T-cell (primary cell): ENCODE measurements at regions not wholly inside any gene's neighbourhood (a gene's known extent, or its start where the extent isn't known, plus 50 kb on each side); places are given as distances from the start of the nearest gene placed in this dataset.

Experiments
- ATAC-seq, 4 experiments: fragments of 200-7000 bp in 3 of 4; fragments of 150-1000 bp in 1 of 4; cut with Tn5 transposase; replicated peaks in 1 of 4; 1 replicate in 3 of 4; 2 replicates in 1 of 4; pipeline ENCODE4 v1.10.0; 2021; ENCODE audit warnings: moderate library complexity in 3 of 4, mild to moderate bottlenecking in 2 of 4, moderate number of reproducible peaks in 1 of 4
- CTCF ChIA-PET, 2 donors: fragments of 300-600 bp; sonication (Branson Sonifier 250); formaldehyde crosslinking; loops; one replicate each; lab custom pipeline; 2022; ENCODE audit warnings: antibody characterized with exemption in 2 of 2; lab: Charles Lee
- POLR2A ChIA-PET, 2 donors: fragments of 300-600 bp; sonication (Branson Sonifier 250); formaldehyde crosslinking; loops; one replicate each; lab custom pipeline; 2022; ENCODE audit warnings: antibody characterized with exemption in 2 of 2; lab: Charles Lee
- DNase-seq, 35 experiments: peaks; one replicate each; pipeline versions ENCODE4 v3.0.0 to v3.0.0-alpha.2; 2013 to 2023
- H3K27ac ChIP-seq: one replicate; pipeline ENCODE4 v1.5.1; 2013; ENCODE audit warnings: low read length
- H3K27me3 ChIP-seq, 2 experiments: replicated peaks in 1 of 2; 1 replicate in 1 of 2; 2 replicates in 1 of 2; pipeline versions ENCODE4 v1.6.1 to v1.7.0; 2013; ENCODE audit warnings: low read length in 1 of 2, mixed read lengths in 1 of 2; ENCODE audit not compliant: control insufficient read depth in 2 of 2, insufficient read depth in 2 of 2; ENCODE audit errors: extremely low read depth in 1 of 2
- H3K36me3 ChIP-seq, 2 donors: 1 replicate in 1 of 2; 2 replicates in 1 of 2; pipeline versions ENCODE4 v1.6.1 to v1.7.0; 2013; ENCODE audit warnings: low read length in 1 of 2; ENCODE audit not compliant: control insufficient read depth in 2 of 2, insufficient read depth in 1 of 2; ENCODE audit errors: extremely low read depth in 1 of 2
- H3K4me1 ChIP-seq, 2 experiments: 1 replicate in 1 of 2; 2 replicates in 1 of 2; pipeline versions ENCODE4 v1.6.1 to v1.7.0; 2013; ENCODE audit warnings: low read length in 2 of 2, mixed read lengths in 1 of 2; ENCODE audit not compliant: insufficient read depth in 2 of 2, control insufficient read depth in 1 of 2; ENCODE audit errors: extremely low read depth in 1 of 2
- H3K4me3 ChIP-seq, 2 donors: 1 replicate in 1 of 2; 2 replicates in 1 of 2; pipeline versions ENCODE4 v1.5.1 to v1.7.0; 2013; ENCODE audit warnings: mild to moderate bottlenecking in 2 of 2, low read length in 1 of 2, moderate library complexity in 1 of 2; ENCODE audit not compliant: control insufficient read depth in 1 of 2; ENCODE audit errors: extremely low read depth in 1 of 2
- H3K9me3 ChIP-seq: 2 replicates; pipeline ENCODE4 v1.7.0; 2013
- H3K27ac Mint-ChIP-seq, 2 donors: one replicate each; pipeline ENCODE4 v1.8.0; 2020 to 2021; ENCODE audit warnings: mild to moderate bottlenecking in 2 of 2, mixed read lengths in 2 of 2
- H3K27me3 Mint-ChIP-seq, 2 donors: one replicate each; pipeline ENCODE4 v1.8.0; 2021 to 2022; ENCODE audit warnings: mixed read lengths in 2 of 2
- H3K36me3 Mint-ChIP-seq: one replicate; pipeline ENCODE4 v1.8.0; 2021; ENCODE audit warnings: mixed read lengths
- H3K4me1 Mint-ChIP-seq, 3 donors: one replicate each; pipeline ENCODE4 v1.8.0; 2020 to 2022; ENCODE audit warnings: mixed read lengths in 3 of 3, mild to moderate bottlenecking in 1 of 3
- H3K4me3 Mint-ChIP-seq, 3 donors: one replicate each; pipeline ENCODE4 v1.8.0; 2020 to 2022; ENCODE audit warnings: mild to moderate bottlenecking in 3 of 3, mixed read lengths in 3 of 3, moderate library complexity in 3 of 3
- H3K9me3 Mint-ChIP-seq, 3 donors: one replicate each; pipeline ENCODE4 v1.8.0; 2020 to 2022; ENCODE audit warnings: mixed read lengths in 3 of 3
- WGBS: methylation state at CpG from one replicate; pipeline ENCODE4 v1.1.5; 2013; ENCODE audit warnings: missing lambda C conversion rate; ENCODE audit not compliant: insufficient coverage; 5-methylcytosine and 5-hydroxymethylcytosine counted together

GRCh38 chr19:8908066-8908465 is 75.9 kb downstream of the MBD3L1 start:
- ChIA-PET CTCF (no interaction called here), POLR2A (no interaction called here)
- peaks cover 0 to 5% of the 10 kb centered on the region in 2 experiments for H3K27me3 ChIP-seq
- peaks cover 7 to 8% of the 10 kb centered on the region in 2 donors for H3K27me3 Mint-ChIP-seq
- no peak overlapping the region for H3K27ac ChIP-seq
- H3K9me3 Mint-ChIP-seq, result peaks cover 0 to 3% (median 0%) of the 10 kb centered on the region in 3 donors
- H3K9me3 ChIP-seq, result no peaks in the 10 kb centered on the region
- ATAC-seq (no peak), DNase-seq (no peak)
- H3K4me3 Mint-ChIP-seq, result no peak overlapping the region
- H3K4me3 ChIP-seq, result no peak overlapping the region
- no peaks in the 10 kb centered on the region for H3K36me3 ChIP-seq
- no peaks in the 10 kb centered on the region for H3K4me1 ChIP-seq
- H3K27ac Mint-ChIP-seq, result no peak overlapping the region
- no peaks in the 10 kb centered on the region for H3K36me3 Mint-ChIP-seq
- no peaks in the 10 kb centered on the region for H3K4me1 Mint-ChIP-seq

- no peaks in the 10 kb centered on the region for H3K4me1 Mint-ChIP-seq
- WGBS, result 67% methylated on average over 3 of the region's 3 CpGs
- no peaks in the 10 kb centered on the region for H3K9me3 ChIP-seq
- no peaks in the 10 kb centered on the region for H3K4me1 ChIP-seq
- DNase-seq (no peak), ATAC-seq (no peak)
- H3K27me3 ChIP-seq, result peaks cover 0 to 5% of the 10 kb centered on the region in 2 experiments
- H3K9me3 Mint-ChIP-seq, result peaks cover 0 to 12% (median 0%) of the 10 kb centered on the region in 3 donors
- no peak overlapping the region for H3K4me3 Mint-ChIP-seq
- no peaks in the 10 kb centered on the region for H3K36me3 ChIP-seq
- CTCF ChIA-PET, result interaction anchor here in 1 of 2 donors (0.5 kb wide), 1 partner anchor 795 kb away, joined by 3 read pairs; no protein-coding TSS in a partner anchor
- no peak overlapping the region for H3K27ac ChIP-seq
- POLR2A ChIA-PET, result no interaction called here
- H3K36me3 Mint-ChIP-seq, result no peaks in the 10 kb centered on the region
- no peak overlapping the region for H3K4me3 ChIP-seq
- no peak overlapping the region for H3K27ac Mint-ChIP-seq
- H3K27me3 Mint-ChIP-seq, result peaks cover 18 to 19% of the 10 kb centered on the region in 2 donors
These were observed 78.7 kb downstream of the MBD3L1 start for GRCh38 chr19:8910775-8911414.

- H3K4me1 Mint-ChIP-seq, result no peaks in the 10 kb centered on the region
- peaks cover 10 to 12% of the 10 kb centered on the region in 2 donors for H3K27me3 Mint-ChIP-seq
- Histone ChIP-seq H3K27ac (no peak overlapping the region), H3K4me1 (no peaks in the 10 kb centered on the region), H3K9me3 (no peaks in the 10 kb centered on the region), H3K36me3 (no peaks in the 10 kb centered on the region), H3K4me3 (no peak overlapping the region), H3K27me3 (peaks cover 0 to 10% of the 10 kb centered on the region in 2 experiments)
- POLR2A ChIA-PET, result no interaction called here
- DNase-seq, result no peak
- no peak overlapping the region for H3K27ac Mint-ChIP-seq
- H3K4me3 Mint-ChIP-seq, result no peak overlapping the region
- H3K9me3 Mint-ChIP-seq, result peaks cover 0 to 9% (median 0%) of the 10 kb centered on the region in 3 donors
- 57% methylated on average over 3 of the region's 4 CpGs for WGBS
- no peak for ATAC-seq
- no peaks in the 10 kb centered on the region for H3K36me3 Mint-ChIP-seq
- CTCF ChIA-PET, result no interaction called here
These were observed 83.8 kb downstream of the MBD3L1 start for GRCh38 chr19:8915997-8916396.

- Histone ChIP-seq H3K27ac (no peak overlapping the region), H3K36me3 (no peaks in the 10 kb centered on the region), H3K4me1 (no peaks in the 10 kb centered on the region), H3K27me3 (peaks cover 0 to 21% of the 10 kb centered on the region in 2 experiments), H3K9me3 (no peaks in the 10 kb centered on the region), H3K4me3 (no peak overlapping the region)
- Mint-ChIP-seq H3K4me3 (no peak overlapping the region), H3K36me3 (no peaks in the 10 kb centered on the region), H3K27me3 (peaks cover 11 to 19% of the 10 kb centered on the region in 2 donors), H3K9me3 (peaks cover 0 to 11% (median 0%) of the 10 kb centered on the region in 3 donors), H3K4me1 (no peaks in the 10 kb centered on the region), H3K27ac (no peak overlapping the region)
- DNase-seq (no peak), ATAC-seq (no peak)
- ChIA-PET CTCF (no interaction called here), POLR2A (no interaction called here)
- WGBS, result 70% methylated on average over 10 of the region's 11 CpGs
These were observed 87.6 kb downstream of the MUC16 start for GRCh38 chr19:8922591-8922990.

- H3K4me3 Mint-ChIP-seq, result no peak overlapping the region
- POLR2A ChIA-PET, result no interaction called here
- no peaks in the 10 kb centered on the region for H3K9me3 ChIP-seq
- peaks cover 17 to 21% of the 10 kb centered on the region in 2 donors for H3K27me3 Mint-ChIP-seq
- DNase-seq (no peak), ATAC-seq (no peak)
- WGBS, result 86% methylated on average over 9 of the region's 12 CpGs
- H3K27me3 ChIP-seq, result peaks cover 0 to 20% of the 10 kb centered on the region in 2 experiments
- peaks cover 0 to 11% (median 0%) of the 10 kb centered on the region in 3 donors for H3K9me3 Mint-ChIP-seq
- H3K36me3 ChIP-seq, result no peaks in the 10 kb centered on the region
- H3K4me3 ChIP-seq, result no peak overlapping the region
- H3K27ac ChIP-seq, result no peak overlapping the region
- H3K36me3 Mint-ChIP-seq, result no peaks in the 10 kb centered on the region
- no peaks in the 10 kb centered on the region for H3K4me1 Mint-ChIP-seq
- CTCF ChIA-PET, result no interaction called here
- no peak overlapping the region for H3K27ac Mint-ChIP-seq
- no peaks in the 10 kb centered on the region for H3K4me1 ChIP-seq
These were observed 85.9 kb downstream of the MUC16 start for GRCh38 chr19:8924283-8924682.

GRCh38 chr19:8926341-8926740 is 83.9 kb downstream of the MUC16 start:
- no peak overlapping the region for H3K4me3 ChIP-seq
- DNase-seq, result no peak
- peaks cover 0 to 15% of the 10 kb centered on the region in 2 experiments for H3K27me3 ChIP-seq
- Mint-ChIP-seq H3K4me3 (no peak overlapping the region), H3K9me3 (peaks cover 0 to 11% (median 0%) of the 10 kb centered on the region in 3 donors), H3K27ac (no peak overlapping the region), H3K36me3 (no peaks in the 10 kb centered on the region), H3K27me3 (peaks cover 17 to 27% of the 10 kb centered on the region in 2 donors), H3K4me1 (no peaks in the 10 kb centered on the region)
- no peak for ATAC-seq
- no peak overlapping the region for H3K27ac ChIP-seq
- H3K4me1 ChIP-seq, result no peaks in the 10 kb centered on the region
- 86% methylated on average over 1 of the region's 6 CpGs for WGBS
- POLR2A ChIA-PET, result interaction anchor here in 1 of 2 donors (0.7 kb wide), 1 partner anchor 24 kb away, joined by 7 read pairs; no protein-coding TSS in a partner anchor
- CTCF ChIA-PET, result no interaction called here
- H3K9me3 ChIP-seq, result no peaks in the 10 kb centered on the region
- no peaks in the 10 kb centered on the region for H3K36me3 ChIP-seq
